Mucosa of gallbladder (tissue), 1 donor: ENCODE measurements at regions not wholly inside any gene's neighbourhood (a gene's known extent, or its start where the extent isn't known, plus 50 kb on each side); places are given as distances from the start of the nearest gene placed in this dataset.

Source experiments
- DNase-seq: peaks from one replicate; pipeline ENCODE4 v3.0.0-alpha.2; 2020; ENCODE audit warnings: low spot score
- donor health status: DM: no; HTN: no; CAD: no.

- no peak for DNase-seq
Observed at GRCh38 chr4:144202081-144202480, 61.6 kb upstream of the GYPA start.

GRCh38 chr4:144203155-144203554 is 62.6 kb upstream of the GYPA start:
- no peak for DNase-seq

GRCh38 chr4:144204431-144204830 is 63.9 kb upstream of the GYPA start:
- no peak for DNase-seq

GRCh38 chr4:144206711-144207110 is 66.2 kb upstream of the GYPA start:
- no peak for DNase-seq

- DNase-seq, result no peak
Observed at GRCh38 chr4:144208074-144208473, 67.6 kb upstream of the GYPA start.

- DNase-seq, result no peak
Observed at GRCh38 chr4:144209491-144209890, 69.0 kb upstream of the GYPA start.

GRCh38 chr4:144213371-144213770 is 72.9 kb upstream of the GYPA start:
- no peak for DNase-seq

GRCh38 chr4:144223149-144223548 is 82.6 kb upstream of the GYPA start:
- no peak for DNase-seq

- no peak for DNase-seq
Observed at GRCh38 chr4:144223661-144224060, 83.1 kb upstream of the GYPA start.

GRCh38 chr4:144259285-144259684 is 118.8 kb upstream of the GYPA start:
- DNase-seq, result no peak

GRCh38 chr4:144267084-144267483 is 126.6 kb upstream of the GYPA start:
- DNase-seq, result no peak

GRCh38 chr4:144280688-144281087 is 140.2 kb upstream of the GYPA start:
- no peak for DNase-seq

GRCh38 chr4:144283526-144283925 is 143.0 kb upstream of the GYPA start:
- DNase-seq, result no peak

GRCh38 chr4:144284026-144284425 is 143.5 kb upstream of the GYPA start:
- DNase-seq, result no peak

- DNase-seq, result no peak
Observed at GRCh38 chr4:144288011-144288903, 147.7 kb upstream of the GYPA start.

GRCh38 chr4:144289667-144290428 is 149.3 kb upstream of the GYPA start:
- DNase-seq, result no peak

GRCh38 chr4:144291164-144291563 is 150.6 kb upstream of the GYPA start:
- no peak for DNase-seq

GRCh38 chr4:144294211-144294610 is 153.7 kb upstream of the GYPA start:
- no peak for DNase-seq

- no peak for DNase-seq
Observed at GRCh38 chr4:144295286-144295995, 154.9 kb upstream of the GYPA start.

- DNase-seq, result no peak
Observed at GRCh38 chr4:144296941-144297340, 156.4 kb upstream of the GYPA start.

- no peak for DNase-seq
Observed at GRCh38 chr4:144298519-144298918, 158.0 kb upstream of the GYPA start.

GRCh38 chr4:144300616-144301015 is 160.1 kb upstream of the GYPA start:
- DNase-seq, result no peak
